ENCODE measurements at regions not wholly inside any gene's neighbourhood (a gene's known extent, or its start where the extent isn't known, plus 50 kb on each side); places are given as distances from the start of the nearest gene placed in this dataset.
"Not testable (repeated sequence)": the region's sequence is repeated elsewhere in the genome, so short reads cannot be mapped to it uniquely, and the experiment has no call there.

DNA sequence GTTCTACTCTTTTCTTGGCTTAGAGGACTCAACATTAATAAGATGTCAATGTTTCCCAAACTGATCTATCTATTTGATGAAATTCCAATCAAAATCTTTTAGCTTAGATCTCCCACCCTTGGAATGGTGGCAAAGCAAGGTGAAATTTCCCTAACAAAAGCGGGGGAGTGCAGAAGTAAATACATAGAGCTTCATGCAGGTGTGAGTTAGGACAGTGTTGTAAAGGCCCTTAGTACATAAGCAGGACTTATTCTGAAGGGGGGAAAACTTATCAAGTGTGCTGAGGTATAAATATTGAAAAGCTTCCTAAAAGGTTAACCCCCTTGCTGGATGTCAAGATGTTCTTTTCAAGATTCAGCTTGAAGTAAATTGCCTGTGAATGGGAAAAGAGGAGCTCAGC lies 608.6 kb upstream of the CELF4 start:
- H3K79me2 ChIP-seq (ENCODE audit: insufficient read depth, low read depth, low read length): no peaks in the 10 kb centered on the region
- no peaks in the 10 kb centered on the region for H4K20me1 ChIP-seq (ENCODE audit: insufficient read depth, low read length)
- POLR2A ChIA-PET: no interaction called here
- H3K27ac ChIP-seq (ENCODE audit: low read depth, low read length, poor library complexity, severe bottlenecking): no peak overlapping the region
- BruUV-seq (replicated peaks): no TSS peak
- H2AFZ ChIP-seq (ENCODE audit: low read length): no peak overlapping the region
- no peak for TF ChIP-seq EZH2phosphoT487 (IDR thresholded peaks at IDR 0.05; ENCODE audit: borderline replicate concordance, low read depth, low read length)
- TF ChIP-seq, protein P1, sequence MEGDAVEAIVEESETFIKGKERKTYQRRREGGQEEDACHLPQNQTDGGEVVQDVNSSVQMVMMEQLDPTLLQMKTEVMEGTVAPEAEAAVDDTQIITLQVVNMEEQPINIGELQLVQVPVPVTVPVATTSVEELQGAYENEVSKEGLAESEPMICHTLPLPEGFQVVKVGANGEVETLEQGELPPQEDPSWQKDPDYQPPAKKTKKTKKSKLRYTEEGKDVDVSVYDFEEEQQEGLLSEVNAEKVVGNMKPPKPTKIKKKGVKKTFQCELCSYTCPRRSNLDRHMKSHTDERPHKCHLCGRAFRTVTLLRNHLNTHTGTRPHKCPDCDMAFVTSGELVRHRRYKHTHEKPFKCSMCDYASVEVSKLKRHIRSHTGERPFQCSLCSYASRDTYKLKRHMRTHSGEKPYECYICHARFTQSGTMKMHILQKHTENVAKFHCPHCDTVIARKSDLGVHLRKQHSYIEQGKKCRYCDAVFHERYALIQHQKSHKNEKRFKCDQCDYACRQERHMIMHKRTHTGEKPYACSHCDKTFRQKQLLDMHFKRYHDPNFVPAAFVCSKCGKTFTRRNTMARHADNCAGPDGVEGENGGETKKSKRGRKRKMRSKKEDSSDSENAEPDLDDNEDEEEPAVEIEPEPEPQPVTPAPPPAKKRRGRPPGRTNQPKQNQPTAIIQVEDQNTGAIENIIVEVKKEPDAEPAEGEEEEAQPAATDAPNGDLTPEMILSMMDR (conservative IDR thresholded peaks at IDR 0.05; ENCODE audit: low read length): no peak
- no peak for DNase-seq (ENCODE audit: low spot score)
- no peak overlapping the region for H3K4me2 ChIP-seq (ENCODE audit: low read length)
- no peak overlapping the region for H3K4me3 ChIP-seq (ENCODE audit: low read depth, low read length, poor library complexity, severe bottlenecking)
- no peaks in the 10 kb centered on the region for H3K9me3 ChIP-seq (ENCODE audit: low read length)
- intact Hi-C loops (cut with micrococcal nuclease; ENCODE audit: unreplicated experiment): no loop called here
- no peaks in the 10 kb centered on the region for H3K36me3 ChIP-seq (ENCODE audit: insufficient read depth, low read length)
- H3K9me2 ChIP-seq (ENCODE audit: insufficient read depth, low read length): no peaks in the 10 kb centered on the region
- H3K4me1 ChIP-seq (ENCODE audit: insufficient read depth, low read length, poor library complexity, severe bottlenecking): no peaks in the 10 kb centered on the region
- CTCF ChIA-PET (ENCODE audit: unreplicated experiment): no interaction called here

DNA sequence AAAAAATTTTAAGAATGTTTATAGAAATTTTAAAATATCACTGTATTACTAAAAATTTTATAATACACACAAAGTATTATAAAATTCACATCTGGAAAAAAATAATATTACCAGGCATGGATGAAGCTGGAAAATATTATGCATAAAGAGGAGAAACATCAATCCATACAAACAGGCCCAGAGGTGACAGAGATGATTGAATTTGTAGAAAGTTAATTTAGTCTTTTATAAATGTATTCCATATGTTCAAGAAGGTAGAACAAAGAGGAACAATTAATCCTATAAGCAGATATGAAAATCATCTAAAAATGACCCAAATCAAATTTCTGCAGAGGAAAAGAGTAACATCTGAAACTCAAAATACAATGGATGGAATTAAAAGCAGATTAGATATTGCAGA lies 605.2 kb upstream of the CELF4 start:
- no peaks in the 10 kb centered on the region for H3K9me2 ChIP-seq (ENCODE audit: insufficient read depth, low read length)
- H2AFZ ChIP-seq (ENCODE audit: low read length): no peak overlapping the region
- H4K20me1 ChIP-seq (ENCODE audit: insufficient read depth, low read length): no peaks in the 10 kb centered on the region
- ChIA-PET CTCF (ENCODE audit: unreplicated experiment) (no interaction called here), POLR2A (no interaction called here)
- H3K4me2 ChIP-seq (ENCODE audit: low read length): no peak overlapping the region
- no peaks in the 10 kb centered on the region for H3K36me3 ChIP-seq (ENCODE audit: insufficient read depth, low read length)
- DNase-seq (ENCODE audit: low spot score): no peak
- no TSS peak for BruUV-seq (replicated peaks)
- intact Hi-C loops (cut with micrococcal nuclease; ENCODE audit: unreplicated experiment): no loop called here
- no peak for TF ChIP-seq EZH2phosphoT487 (IDR thresholded peaks at IDR 0.05; ENCODE audit: borderline replicate concordance, low read depth, low read length)
- TF ChIP-seq, protein P1 (conservative IDR thresholded peaks at IDR 0.05; ENCODE audit: low read length): no peak
- no peaks in the 10 kb centered on the region for H3K9me3 ChIP-seq (ENCODE audit: low read length)
- H3K4me3 ChIP-seq (ENCODE audit: low read depth, low read length, poor library complexity, severe bottlenecking): no peak overlapping the region
- no peak overlapping the region for H3K27ac ChIP-seq (ENCODE audit: low read depth, low read length, poor library complexity, severe bottlenecking)
- no peaks in the 10 kb centered on the region for H3K79me2 ChIP-seq (ENCODE audit: insufficient read depth, low read depth, low read length)
- H3K4me1 ChIP-seq (ENCODE audit: insufficient read depth, low read length, poor library complexity, severe bottlenecking): no peaks in the 10 kb centered on the region

DNA sequence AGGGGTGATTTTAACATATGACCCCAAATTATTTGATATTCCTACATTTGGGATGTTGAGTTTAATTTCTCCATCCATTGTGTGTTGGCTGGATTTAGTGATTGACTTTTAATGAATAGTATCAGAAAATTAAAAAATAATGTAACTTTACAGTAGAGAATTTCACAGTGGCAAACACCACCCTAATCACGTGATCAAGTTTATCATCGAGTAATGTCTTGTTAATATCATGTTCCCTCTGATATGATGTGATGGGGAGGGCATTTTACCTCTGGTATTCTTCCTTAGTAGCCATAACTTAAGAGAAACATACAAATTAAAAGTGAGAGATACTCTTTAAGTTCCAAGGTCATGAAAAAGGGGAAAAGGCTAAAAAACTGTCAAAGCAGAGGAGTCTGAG lies 602.0 kb upstream of the CELF4 start:
- ChIA-PET CTCF (ENCODE audit: unreplicated experiment) (no interaction called here), POLR2A (no interaction called here)
- no TSS peak for BruUV-seq (replicated peaks)
- no peaks in the 10 kb centered on the region for H3K4me1 ChIP-seq (ENCODE audit: insufficient read depth, low read length, poor library complexity, severe bottlenecking)
- no peak overlapping the region for H2AFZ ChIP-seq (ENCODE audit: low read length)
- H3K36me3 ChIP-seq (ENCODE audit: insufficient read depth, low read length): no peaks in the 10 kb centered on the region
- intact Hi-C loops (cut with micrococcal nuclease; ENCODE audit: unreplicated experiment): no loop called here
- TF ChIP-seq, protein P1 (conservative IDR thresholded peaks at IDR 0.05; ENCODE audit: low read length): no peak
- no peak for TF ChIP-seq EZH2phosphoT487 (IDR thresholded peaks at IDR 0.05; ENCODE audit: borderline replicate concordance, low read depth, low read length)
- H3K79me2 ChIP-seq (ENCODE audit: insufficient read depth, low read depth, low read length): no peaks in the 10 kb centered on the region
- no peak for DNase-seq (ENCODE audit: low spot score)
- H4K20me1 ChIP-seq (ENCODE audit: insufficient read depth, low read length): no peaks in the 10 kb centered on the region
- H3K4me3 ChIP-seq (ENCODE audit: low read depth, low read length, poor library complexity, severe bottlenecking): no peak overlapping the region
- H3K4me2 ChIP-seq (ENCODE audit: low read length): no peak overlapping the region
- no peak overlapping the region for H3K27ac ChIP-seq (ENCODE audit: low read depth, low read length, poor library complexity, severe bottlenecking)
- no peaks in the 10 kb centered on the region for H3K9me3 ChIP-seq (ENCODE audit: low read length)
- H3K9me2 ChIP-seq (ENCODE audit: insufficient read depth, low read length): no peaks in the 10 kb centered on the region

DNA sequence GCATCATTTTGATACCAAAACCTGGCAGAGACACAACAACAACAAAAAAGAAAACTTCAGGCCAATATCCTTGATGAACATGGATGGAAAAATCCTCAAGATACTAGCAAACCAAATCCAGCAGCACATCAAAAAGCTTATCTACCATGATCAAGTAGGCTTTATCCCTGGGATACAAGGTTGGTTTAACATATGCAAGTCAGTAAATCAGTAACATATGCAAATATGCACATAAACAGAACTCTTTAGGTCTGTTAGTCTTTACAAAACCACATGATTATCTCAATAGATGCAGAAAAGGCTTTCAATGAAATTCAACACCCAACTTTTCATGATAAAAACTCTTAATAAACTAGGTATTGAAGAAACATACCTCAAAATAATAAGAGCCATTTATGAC lies 587.5 kb upstream of the CELF4 start:
- H3K4me2 ChIP-seq (ENCODE audit: low read length); POLR2A ChIA-PET; BruUV-seq (replicated peaks): not testable (repeated sequence)

More for the DNA sequence above, 587.5 kb upstream of the CELF4 start:
- H3K27ac ChIP-seq (ENCODE audit: low read depth, low read length, poor library complexity, severe bottlenecking); H3K9me3 ChIP-seq (ENCODE audit: low read length); H2AFZ ChIP-seq (ENCODE audit: low read length); H4K20me1 ChIP-seq (ENCODE audit: insufficient read depth, low read length); H3K4me3 ChIP-seq (ENCODE audit: low read depth, low read length, poor library complexity, severe bottlenecking); CTCF ChIA-PET (ENCODE audit: unreplicated experiment); H3K79me2 ChIP-seq (ENCODE audit: insufficient read depth, low read depth, low read length); H3K9me2 ChIP-seq (ENCODE audit: insufficient read depth, low read length); DNase-seq (ENCODE audit: low spot score); H3K4me1 ChIP-seq (ENCODE audit: insufficient read depth, low read length, poor library complexity, severe bottlenecking); H3K36me3 ChIP-seq (ENCODE audit: insufficient read depth, low read length); intact Hi-C loops (cut with micrococcal nuclease; ENCODE audit: unreplicated experiment): not testable (repeated sequence)
